GM18867 (cell line): ENCODE measurements at regions not wholly inside any gene's neighbourhood (a gene's known extent, or its start where the extent isn't known, plus 50 kb on each side); places are given as distances from the start of the nearest gene placed in this dataset.
A peak's percentile ranks its signal among the peaks of the same experiment; 100 is the strongest.

Source experiments
- ATAC-seq: cut with Tn5 transposase; IDR thresholded peaks from one replicate; pipeline ENCODE4 v1.9.1; 2021; ENCODE audit warnings: mild to moderate bottlenecking, moderate library complexity; ENCODE audit not compliant: unreplicated experiment

DNA sequence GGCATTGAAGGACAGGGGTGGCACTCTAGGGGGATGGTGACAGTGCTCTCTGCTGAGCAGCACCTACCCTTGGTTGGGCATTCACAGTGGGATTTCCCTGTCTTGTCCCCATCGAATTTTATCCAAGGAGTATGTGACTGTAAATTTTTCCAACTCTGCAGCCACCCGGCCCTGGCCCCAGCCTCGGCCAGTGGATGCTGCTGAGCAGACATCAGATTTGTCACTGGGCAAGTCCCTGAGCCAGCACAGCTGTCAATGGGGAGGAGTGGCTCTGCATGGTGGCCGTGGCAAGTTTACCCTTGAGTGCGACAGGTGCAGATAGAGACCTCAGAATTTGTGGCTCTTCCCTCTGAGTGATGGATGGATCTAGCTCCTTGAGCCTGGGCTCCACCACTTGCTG lies 240.2 kb upstream of the CSF3R start:
- ATAC-seq, result no peak

- ATAC-seq, result no peak
Observed at GRCh38 chr1:36721261-36721660, 238.5 kb upstream of the CSF3R start.

DNA sequence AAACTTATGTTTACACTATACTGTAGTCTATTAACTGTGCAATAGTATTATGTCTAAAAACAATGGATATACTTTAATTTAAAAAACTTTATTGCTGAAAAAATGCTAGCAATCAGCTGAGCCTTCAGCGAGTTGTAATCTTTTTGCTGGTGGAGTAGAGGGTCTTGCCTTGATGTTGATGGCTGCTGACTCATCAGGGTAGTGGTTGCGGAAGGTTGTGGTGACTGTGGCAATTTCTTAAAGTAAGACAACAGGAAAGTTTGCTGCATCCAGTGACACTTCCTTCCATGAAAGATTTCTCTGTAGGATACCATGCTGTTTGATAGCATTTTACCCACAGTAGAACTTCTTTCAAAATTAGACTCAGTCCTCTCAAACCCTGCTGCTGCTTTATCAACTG lies 234.7 kb upstream of the CSF3R start:
- ATAC-seq, result no peak

DNA sequence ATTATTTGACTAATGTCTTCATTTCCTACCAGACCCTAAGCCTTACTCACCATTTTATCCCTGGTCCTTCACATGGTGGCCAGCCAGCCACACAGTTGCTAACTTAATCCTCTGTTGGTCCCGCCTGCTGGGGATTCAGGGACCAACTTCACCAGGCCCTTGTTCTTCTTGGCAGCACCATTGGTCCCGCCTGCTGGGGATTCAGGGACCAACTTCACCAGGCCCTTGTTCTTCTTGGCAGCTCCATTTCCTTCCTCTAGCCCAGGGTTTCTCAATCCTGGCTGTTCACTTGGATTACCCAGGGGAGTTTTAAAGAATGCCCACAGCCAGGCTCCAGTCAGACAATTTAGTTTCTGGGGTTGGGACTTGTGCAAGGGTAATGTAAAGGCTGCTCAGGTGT lies 233.1 kb upstream of the CSF3R start:
- no peak for ATAC-seq

GRCh38 chr1:36714301-36714700 lies 231.6 kb upstream of the CSF3R start:
- ATAC-seq, result no peak

GRCh38 chr1:36711480-36711879 lies 228.8 kb upstream of the CSF3R start:
- no peak for ATAC-seq

DNA sequence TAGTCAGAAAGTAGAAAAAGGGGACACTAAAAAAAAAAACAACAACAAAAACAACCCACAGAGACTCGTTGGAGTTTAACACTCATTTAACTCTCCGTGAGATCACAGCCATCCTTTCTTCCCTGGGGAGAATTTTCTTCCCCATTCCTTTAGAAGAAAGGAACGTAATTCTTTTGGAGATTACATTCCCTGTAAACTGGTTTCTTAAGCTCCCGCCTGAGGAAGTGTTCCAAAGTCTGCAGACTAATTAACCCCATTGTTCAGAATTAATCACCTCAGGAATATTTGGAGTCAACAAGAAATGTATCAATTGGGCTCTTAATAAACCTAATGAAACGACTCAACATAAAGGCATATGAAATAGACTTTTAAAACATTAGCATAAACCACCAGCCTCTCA lies 228.2 kb upstream of the CSF3R start:
- no peak for ATAC-seq

DNA sequence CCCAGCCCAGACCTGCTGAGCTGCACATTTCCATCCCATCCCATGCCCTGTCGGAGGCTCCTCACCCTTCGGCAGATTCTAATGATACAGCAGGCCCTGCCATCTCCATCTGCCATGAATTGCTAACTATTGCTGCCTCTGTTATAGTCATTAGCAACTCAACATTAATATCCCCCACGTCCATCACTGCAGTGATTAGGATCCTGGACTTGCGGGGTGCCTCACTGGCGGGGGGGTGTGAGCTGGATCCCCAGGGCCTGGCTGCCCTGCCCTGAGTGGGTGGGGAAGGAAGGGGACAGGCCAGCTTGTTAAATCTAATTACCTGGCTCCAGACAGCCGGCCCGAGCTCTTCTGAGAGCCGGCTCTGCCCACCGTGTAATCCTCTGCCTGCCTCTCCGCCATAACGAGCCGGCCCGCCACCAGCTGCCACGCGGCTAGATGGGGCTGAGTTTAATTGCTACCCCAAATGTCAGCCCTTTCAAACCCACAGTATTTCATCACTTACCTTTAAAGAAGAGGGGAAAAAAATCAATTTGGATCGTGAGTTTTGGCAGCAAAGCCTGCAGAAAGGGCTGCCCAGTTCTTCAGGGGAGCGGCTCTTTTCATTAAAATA lies 227.3 kb upstream of the CSF3R start:
- ATAC-seq, result no peak

- no peak for ATAC-seq
Observed at GRCh38 chr1:36708587-36708986, 225.9 kb upstream of the CSF3R start.

DNA sequence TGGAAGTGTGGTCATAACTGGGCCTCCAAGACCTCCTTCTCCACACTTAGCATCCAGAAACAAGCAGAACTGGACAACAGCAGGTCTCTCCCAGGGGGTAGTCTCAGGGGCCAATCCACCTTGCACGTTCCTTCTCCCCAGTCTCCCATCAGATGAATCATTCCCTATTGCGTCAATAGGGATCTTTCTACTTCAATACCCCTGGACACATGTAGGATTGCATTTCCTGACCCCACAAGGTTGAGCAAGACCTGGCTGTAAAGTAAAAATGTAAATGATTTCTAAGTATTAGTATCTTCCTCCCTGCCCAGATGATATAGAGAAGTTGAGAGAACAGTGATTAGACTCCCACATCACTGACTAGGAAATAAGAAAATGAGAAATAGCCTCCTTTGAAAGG lies 224.5 kb upstream of the CSF3R start:
- ATAC-seq, result no peak

DNA sequence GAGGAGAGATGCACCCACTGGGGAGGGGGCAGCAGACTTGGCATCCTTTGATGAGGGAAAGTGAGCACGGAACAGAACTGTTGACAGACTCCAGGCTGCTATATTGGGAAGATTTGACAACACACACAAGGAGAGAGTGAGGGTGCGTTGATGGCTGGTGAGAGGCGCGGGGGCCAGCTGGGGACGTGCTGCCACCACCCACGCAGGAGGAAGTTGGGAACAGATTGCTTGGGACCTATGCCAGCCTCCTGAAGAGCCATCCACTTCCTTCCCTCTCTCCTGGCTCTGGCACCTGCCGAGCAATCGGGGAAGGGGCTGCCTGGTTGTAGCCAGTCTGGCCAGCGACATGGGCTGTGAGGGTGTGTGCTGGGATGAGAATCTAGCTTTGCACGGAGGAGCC lies 223.7 kb upstream of the CSF3R start:
- no peak for ATAC-seq

- no peak for ATAC-seq
Observed at GRCh38 chr1:36705629-36706028, 222.9 kb upstream of the CSF3R start.

GRCh38 chr1:36703526-36704208 lies 221.0 kb upstream of the CSF3R start:
- peak; percentile 59 for ATAC-seq

GRCh38 chr1:36702963-36703362 lies 220.2 kb upstream of the CSF3R start:
- no peak for ATAC-seq

DNA sequence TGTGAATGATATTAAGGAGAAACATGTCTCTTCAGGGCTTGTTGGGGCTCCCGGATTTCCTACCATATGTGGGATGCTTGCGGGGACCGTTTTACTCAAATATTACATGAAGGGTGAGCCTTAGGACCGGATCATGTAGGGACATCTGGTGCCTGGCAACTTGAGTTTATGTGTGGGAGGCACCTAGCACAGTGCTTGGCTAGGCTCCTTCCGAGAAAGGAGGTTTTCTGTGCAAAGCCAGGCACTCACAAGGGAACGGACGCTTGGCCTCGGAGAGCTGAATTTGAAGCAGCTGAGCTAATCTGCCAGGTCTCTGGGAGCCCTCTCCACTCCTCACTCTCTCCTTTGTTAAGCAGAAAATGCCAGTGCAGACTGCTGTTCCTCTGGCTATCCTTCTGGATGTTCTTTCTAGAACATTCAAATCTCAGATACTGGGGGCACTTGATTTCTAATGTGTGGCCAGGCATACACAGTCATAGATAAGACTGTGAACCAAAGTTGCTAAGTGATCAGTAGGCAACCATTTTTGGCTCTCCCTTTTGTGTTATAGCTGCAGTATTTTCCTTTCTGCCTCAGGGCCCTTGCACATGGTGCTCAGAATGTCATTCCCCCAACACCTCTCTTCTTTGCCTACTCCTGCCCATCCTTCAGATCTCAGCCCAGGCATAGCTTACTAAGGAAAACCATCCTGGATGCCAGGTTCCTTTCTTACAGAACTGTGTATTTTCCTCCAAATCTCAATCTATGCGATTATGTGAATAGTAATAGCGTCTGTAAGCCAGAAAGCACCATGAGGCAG lies 216.6 kb upstream of the CSF3R start:
- no peak for ATAC-seq

DNA sequence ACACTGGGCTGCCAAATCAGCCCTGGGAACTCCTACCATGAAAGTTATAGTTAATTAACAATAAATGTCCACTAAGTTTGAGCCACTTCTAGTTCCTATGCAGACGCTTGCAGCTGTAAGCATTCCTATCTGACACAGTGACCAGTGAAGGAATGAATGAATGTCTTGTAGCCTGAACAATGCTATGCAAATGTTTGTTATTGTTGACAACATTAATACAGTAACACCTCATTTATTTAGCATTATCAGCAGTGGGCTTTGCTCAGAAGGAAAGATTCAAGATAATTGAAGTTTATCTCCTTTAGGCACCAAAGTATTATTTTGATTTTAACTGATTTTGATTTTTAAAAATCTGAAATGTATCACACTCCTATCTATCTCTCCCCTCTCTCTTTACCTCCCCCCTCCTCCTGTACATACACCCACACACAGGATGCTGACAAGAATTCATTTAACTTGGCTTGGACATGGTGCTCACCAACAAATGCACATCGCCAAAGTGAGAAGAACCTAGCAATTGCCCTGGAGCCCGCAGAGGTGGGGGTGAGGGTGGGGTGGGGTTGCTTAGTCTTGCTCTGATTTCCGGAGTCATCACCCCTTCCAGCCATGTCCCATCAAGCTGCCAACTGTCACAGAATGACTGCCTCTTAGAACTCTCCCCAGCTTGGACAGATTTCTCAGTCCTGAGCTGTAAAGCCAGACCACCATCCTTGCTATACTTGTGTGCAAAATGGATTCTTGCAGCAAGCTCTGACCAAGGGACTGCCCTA lies 215.3 kb upstream of the CSF3R start:
- no peak for ATAC-seq

DNA sequence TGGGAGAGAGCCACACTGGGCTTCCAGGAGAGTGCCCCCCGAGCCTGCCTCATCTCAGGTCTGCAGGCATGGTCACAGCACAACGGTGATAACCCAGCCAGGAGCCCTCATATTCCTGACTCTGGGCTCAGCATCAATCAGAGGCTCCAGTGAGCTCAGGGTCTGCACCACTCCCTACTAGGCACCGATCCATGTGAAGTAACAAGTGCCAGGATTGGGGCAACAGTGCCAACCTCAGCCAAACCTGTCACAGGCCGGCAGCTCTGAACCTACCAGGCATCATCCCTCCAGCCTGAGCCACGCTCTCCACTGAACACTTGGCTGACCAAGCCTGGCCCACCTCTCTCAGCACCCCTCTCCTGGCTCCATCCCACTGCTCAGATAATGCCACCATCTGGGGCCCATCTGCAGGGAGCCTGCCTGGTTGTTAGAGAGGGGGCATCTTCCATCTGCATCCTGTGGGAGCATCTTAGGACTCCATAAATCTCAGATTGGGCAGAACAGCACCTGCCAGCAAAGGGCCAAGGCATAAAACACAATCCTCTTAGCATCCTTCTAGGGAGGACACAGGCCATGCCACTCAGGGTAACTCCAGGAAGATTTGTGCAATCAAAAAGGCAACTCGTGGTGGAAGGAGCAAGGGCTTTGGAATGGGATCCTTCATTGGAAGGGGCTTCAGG lies 213.7 kb upstream of the CSF3R start:
- ATAC-seq, result no peak

DNA sequence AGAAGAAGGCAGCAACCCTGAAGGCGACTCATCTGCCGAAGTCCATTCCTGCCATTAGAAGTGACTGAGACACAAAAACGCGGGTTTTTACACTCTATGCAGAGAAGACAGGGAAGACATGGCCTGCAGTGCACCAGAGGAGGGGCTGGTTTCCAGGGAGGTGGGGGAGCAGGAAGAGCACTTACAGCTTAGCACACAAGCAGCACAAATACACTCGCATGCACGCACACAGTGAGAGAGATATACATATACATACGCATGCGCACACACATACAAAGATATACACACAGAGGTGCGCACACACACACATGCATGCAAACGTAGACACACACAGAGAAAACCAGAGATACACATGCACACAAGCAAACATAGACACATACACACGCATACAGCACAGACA lies 210.9 kb upstream of the CSF3R start:
- no peak for ATAC-seq

DNA sequence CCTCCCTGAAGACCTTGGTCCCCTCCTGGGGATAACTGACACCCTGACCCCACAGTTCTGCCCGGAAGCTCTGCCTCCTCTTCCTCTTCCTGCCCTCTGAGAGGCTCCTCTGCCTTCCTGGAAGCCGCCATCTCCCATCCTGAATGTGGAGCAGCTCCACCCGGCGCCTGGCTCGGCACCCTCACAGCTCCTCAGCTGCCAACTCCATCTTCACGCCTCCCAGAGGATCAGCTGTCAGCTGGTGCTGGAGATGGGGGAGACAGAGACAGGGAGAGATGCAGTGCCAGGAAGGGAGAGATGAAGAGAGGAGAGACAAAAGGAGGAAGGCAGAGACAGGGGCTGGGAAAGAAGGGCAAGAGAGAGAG lies 210.4 kb upstream of the CSF3R start:
- ATAC-seq, result no peak

DNA sequence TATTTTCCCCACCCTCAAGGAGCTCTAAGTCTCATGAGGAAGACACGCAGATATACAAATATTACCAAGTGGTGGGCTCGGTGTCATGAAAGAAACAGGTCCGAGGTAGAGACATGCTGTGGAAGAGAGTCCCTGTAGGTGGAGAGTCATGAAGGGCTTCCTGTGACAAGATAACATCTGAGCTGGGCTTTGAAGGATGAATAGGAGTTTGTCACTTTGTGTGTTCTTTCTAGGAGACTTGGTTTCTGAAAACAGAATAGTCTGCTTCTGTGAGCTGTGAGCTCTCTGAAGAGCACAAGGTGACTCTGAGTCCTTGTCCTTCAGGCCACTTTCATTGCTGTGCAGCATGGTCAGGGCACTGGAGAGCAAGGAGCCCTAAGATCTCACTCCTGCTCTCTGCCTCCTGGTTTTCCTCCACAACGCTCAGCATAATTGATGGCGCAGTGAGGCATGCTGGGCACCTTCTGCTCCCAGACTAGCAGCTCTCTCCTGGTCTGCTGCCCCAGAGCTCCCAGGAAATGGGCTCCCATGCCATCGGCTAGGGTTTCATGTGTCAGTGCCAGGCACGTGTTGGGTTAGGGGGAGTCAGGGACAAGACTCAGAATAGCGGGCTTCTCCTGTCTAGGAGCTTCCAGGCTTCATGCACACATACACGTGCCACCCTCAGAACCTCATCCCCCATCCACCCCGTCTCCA lies 209.9 kb upstream of the CSF3R start:
- no peak for ATAC-seq
